ENCODE measurements at regions not wholly inside any gene's neighbourhood (a gene's known extent, or its start where the extent isn't known, plus 50 kb on each side); places are given as distances from the start of the nearest gene placed in this dataset.

DNA sequence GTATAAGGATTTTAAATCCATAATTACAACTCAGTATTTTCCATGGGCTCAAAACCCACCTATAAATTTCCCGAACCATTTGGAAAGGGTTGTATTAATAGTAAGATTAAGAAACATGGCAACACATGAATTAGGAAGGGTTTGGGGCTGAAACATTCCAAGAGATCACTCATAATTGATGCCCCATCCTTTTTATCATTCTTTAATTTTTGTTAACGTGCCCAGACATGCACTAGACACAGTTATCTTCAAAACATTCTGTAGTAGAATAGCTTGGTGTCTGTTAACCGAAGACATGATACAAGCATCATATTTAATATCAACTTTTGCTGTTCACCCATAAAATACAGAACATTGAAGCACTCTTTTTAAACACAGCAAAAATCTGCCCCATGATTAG, 106.8 kb upstream of the FRMD6 start:
- TF ChIP-seq, protein P1, sequence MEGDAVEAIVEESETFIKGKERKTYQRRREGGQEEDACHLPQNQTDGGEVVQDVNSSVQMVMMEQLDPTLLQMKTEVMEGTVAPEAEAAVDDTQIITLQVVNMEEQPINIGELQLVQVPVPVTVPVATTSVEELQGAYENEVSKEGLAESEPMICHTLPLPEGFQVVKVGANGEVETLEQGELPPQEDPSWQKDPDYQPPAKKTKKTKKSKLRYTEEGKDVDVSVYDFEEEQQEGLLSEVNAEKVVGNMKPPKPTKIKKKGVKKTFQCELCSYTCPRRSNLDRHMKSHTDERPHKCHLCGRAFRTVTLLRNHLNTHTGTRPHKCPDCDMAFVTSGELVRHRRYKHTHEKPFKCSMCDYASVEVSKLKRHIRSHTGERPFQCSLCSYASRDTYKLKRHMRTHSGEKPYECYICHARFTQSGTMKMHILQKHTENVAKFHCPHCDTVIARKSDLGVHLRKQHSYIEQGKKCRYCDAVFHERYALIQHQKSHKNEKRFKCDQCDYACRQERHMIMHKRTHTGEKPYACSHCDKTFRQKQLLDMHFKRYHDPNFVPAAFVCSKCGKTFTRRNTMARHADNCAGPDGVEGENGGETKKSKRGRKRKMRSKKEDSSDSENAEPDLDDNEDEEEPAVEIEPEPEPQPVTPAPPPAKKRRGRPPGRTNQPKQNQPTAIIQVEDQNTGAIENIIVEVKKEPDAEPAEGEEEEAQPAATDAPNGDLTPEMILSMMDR (conservative IDR thresholded peaks at IDR 0.05 in 1 of 2, IDR thresholded peaks at IDR 0.05 in 1 of 2; ENCODE audit: low read depth in 1 of 2, low read length in 2 of 2) = no peak
- no peak for TF ChIP-seq EZH2 (IDR thresholded peaks at IDR 0.05; ENCODE audit: low read length, missing control alignments)

All from fibroblast of lung (primary cell).